GM18507 (cell line): ENCODE measurements at regions not wholly inside any gene's neighbourhood (a gene's known extent, or its start where the extent isn't known, plus 50 kb on each side); places are given as distances from the start of the nearest gene placed in this dataset.

Experiments used
- DNase-seq: peaks from one replicate; pipeline ENCODE4 v3.0.0; 2011; ENCODE audit warnings: low read depth; ENCODE audit not compliant: insufficient read length; ENCODE audit errors: extremely low spot score
- FAIRE-seq: peaks from 2 replicates; lab custom pipeline; 2011; peaks lifted over from hg19 to GRCh38; lab: Jason Lieb, UNC

GRCh38 chr5:174159327-174160114 lies 114.0 kb downstream of the NSG2 start:
- no peak for FAIRE-seq
- no peak for DNase-seq

GRCh38 chr5:174165406-174165805 lies 119.9 kb downstream of the NSG2 start:
- FAIRE-seq (no peak), DNase-seq (no peak)

GRCh38 chr5:174166231-174167079 lies 120.9 kb downstream of the NSG2 start:
- no peak for FAIRE-seq
- DNase-seq = no peak

- DNase-seq (no peak), FAIRE-seq (no peak)
Observed at GRCh38 chr5:174167080-174167910, 121.8 kb downstream of the NSG2 start.

- no peak for DNase-seq
- no peak for FAIRE-seq
Observed at GRCh38 chr5:174172152-174172551, 126.6 kb downstream of the NSG2 start.

GRCh38 chr5:174172566-174172965 lies 127.1 kb downstream of the NSG2 start:
- no peak for FAIRE-seq
- DNase-seq = no peak

GRCh38 chr5:174173766-174174165 lies 128.3 kb downstream of the NSG2 start:
- FAIRE-seq = no peak
- no peak for DNase-seq

GRCh38 chr5:174175716-174176268 lies 130.3 kb downstream of the NSG2 start:
- DNase-seq (no peak), FAIRE-seq (no peak)

- FAIRE-seq (no peak), DNase-seq (no peak)
Observed at GRCh38 chr5:174176511-174176910, 131.0 kb downstream of the NSG2 start.

- no peak for DNase-seq
- no peak for FAIRE-seq
Observed at GRCh38 chr5:174177531-174177930, 132.0 kb downstream of the NSG2 start.

- FAIRE-seq (no peak), DNase-seq (no peak)
Observed at GRCh38 chr5:174177976-174178605, 132.6 kb downstream of the NSG2 start.

- no peak for FAIRE-seq
Observed at GRCh38 chr5:174180639-174181038, 135.1 kb downstream of the NSG2 start.

GRCh38 chr5:174182111-174182510 lies 136.6 kb downstream of the NSG2 start:
- FAIRE-seq (no peak), DNase-seq (no peak)

More at GRCh38 chr5:174180639-174181038, 135.1 kb downstream of the NSG2 start:
- no peak for DNase-seq

- no peak for FAIRE-seq
- no peak for DNase-seq
Observed at GRCh38 chr5:174183701-174184100, 138.2 kb downstream of the NSG2 start.

- FAIRE-seq = no peak
- DNase-seq = no peak
Observed at GRCh38 chr5:174185506-174185905, 140.0 kb downstream of the NSG2 start.

GRCh38 chr5:174186096-174186695 lies 140.7 kb downstream of the NSG2 start:
- no peak for FAIRE-seq
- no peak for DNase-seq

GRCh38 chr5:174187001-174187400 lies 141.5 kb downstream of the NSG2 start:
- DNase-seq = no peak
- FAIRE-seq = no peak

GRCh38 chr5:174187481-174187880 lies 142.0 kb downstream of the NSG2 start:
- FAIRE-seq = no peak
- DNase-seq = no peak

- FAIRE-seq (no peak), DNase-seq (no peak)
Observed at GRCh38 chr5:174188295-174188694, 142.8 kb downstream of the NSG2 start.
